ENCODE measurements at regions not wholly inside any gene's neighbourhood (a gene's known extent, or its start where the extent isn't known, plus 50 kb on each side); places are given as distances from the start of the nearest gene placed in this dataset.

DNA sequence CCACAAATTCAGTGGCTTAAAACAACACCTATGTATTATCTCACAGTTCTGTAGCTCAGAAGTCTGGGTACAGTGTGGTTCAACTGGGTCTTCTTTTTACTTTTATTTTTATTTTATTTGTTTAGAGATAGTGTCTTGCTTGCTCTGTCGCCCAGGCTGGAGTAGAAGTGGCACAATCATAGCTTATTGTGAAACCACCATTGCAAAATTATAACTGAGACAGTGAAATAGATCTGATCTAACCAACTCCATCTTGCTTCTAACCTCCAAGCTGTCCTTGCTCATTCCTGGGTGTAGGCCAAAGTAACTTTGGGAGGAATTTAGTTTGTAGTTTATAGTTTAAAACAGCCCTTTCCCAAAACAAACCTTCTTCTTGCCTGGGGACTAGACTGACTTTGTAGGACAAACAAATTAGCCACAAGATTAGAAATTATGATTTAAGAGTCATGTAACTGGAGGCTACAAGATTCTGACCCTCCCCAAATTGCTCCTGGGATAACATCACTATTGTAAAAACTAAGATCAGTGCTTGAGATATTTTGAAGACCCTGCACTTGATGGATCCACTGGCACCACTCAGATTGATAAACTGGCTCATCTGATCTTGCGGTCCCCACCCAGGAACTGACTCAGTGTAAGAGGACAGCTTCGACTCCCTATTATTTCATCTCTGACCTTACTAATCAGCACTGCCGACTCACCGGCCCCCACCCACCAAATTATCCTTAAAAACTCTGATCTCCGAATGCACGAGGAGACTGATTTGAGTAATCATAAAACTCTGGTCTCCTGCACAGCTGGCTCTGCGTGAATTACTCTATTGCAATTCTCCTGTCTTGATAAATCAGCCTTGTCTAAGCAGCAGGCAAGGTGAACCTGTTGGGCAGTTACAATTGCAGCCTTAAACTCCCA lies 193.4 kb upstream of the CDYL start:
- Histone ChIP-seq H3K27me3 (no peaks in the 10 kb centered on the region), H3K36me3 (no peaks in the 10 kb centered on the region), H3K27ac (no peak overlapping the region), H3K4me1 (ENCODE audit: control insufficient read depth in 1 of 2, insufficient read depth in 1 of 2, low read depth in 1 of 2, low read length in 1 of 2) (no peaks in the 10 kb centered on the region), H3K9me3 (no peaks in the 10 kb centered on the region), H3K4me3 (ENCODE audit: low read depth in 1 of 2, low read length in 1 of 2) (no peak overlapping the region)
- TF ChIP-seq, protein P1, sequence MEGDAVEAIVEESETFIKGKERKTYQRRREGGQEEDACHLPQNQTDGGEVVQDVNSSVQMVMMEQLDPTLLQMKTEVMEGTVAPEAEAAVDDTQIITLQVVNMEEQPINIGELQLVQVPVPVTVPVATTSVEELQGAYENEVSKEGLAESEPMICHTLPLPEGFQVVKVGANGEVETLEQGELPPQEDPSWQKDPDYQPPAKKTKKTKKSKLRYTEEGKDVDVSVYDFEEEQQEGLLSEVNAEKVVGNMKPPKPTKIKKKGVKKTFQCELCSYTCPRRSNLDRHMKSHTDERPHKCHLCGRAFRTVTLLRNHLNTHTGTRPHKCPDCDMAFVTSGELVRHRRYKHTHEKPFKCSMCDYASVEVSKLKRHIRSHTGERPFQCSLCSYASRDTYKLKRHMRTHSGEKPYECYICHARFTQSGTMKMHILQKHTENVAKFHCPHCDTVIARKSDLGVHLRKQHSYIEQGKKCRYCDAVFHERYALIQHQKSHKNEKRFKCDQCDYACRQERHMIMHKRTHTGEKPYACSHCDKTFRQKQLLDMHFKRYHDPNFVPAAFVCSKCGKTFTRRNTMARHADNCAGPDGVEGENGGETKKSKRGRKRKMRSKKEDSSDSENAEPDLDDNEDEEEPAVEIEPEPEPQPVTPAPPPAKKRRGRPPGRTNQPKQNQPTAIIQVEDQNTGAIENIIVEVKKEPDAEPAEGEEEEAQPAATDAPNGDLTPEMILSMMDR (IDR thresholded peaks at IDR 0.05) = no peak

DNA sequence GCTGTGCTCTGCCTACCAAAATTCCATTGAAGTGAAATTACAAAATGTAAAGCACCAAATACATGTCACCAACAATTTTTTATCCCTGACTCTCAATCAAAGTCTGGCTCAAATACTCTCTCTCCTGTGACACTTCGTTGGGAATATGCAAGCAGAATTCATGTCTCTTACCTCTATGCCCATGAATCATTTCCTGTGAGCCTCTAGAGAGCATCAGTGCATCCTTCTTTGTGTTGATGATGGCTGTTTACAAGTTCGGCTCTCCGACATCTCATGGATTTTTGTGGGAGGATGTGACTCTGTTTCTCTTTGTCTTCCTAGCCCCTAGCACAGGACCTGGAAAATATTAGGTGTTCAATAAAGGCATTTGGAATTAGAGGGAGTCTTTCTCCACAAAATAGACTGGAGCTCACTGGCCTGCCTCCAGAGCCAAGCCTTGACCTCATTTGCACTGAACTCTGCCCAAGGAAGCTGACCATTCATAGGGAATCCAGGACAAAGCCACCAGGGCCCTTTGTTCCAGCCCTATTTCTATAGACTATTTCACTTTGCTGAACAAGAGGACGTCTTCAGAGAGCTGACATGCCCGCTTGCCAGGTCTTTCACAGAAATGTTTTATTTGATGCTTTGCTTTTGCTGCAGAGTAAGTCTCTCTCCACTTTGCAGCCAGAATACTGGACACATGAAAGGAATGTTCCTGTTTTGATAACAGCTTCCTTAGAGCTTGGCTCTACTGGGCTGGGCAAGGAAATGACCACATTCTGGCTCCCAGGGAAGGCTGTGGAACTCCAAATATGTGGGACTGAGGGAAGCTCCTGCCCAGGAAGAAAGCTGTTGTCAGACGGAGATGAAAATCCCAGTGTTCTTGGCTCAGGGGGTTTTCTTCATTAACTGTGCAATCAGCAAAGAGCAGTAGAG lies 194.5 kb upstream of the CDYL start:
- TF ChIP-seq, protein P1 (IDR thresholded peaks at IDR 0.05) = no peak
- Histone ChIP-seq H3K27ac (no peak overlapping the region), H3K9me3 (no peaks in the 10 kb centered on the region), H3K4me3 (ENCODE audit: low read depth in 1 of 2, low read length in 1 of 2) (no peak overlapping the region), H3K36me3 (no peaks in the 10 kb centered on the region), H3K4me1 (ENCODE audit: control insufficient read depth in 1 of 2, insufficient read depth in 1 of 2, low read depth in 1 of 2, low read length in 1 of 2) (no peaks in the 10 kb centered on the region), H3K27me3 (no peaks in the 10 kb centered on the region)

DNA sequence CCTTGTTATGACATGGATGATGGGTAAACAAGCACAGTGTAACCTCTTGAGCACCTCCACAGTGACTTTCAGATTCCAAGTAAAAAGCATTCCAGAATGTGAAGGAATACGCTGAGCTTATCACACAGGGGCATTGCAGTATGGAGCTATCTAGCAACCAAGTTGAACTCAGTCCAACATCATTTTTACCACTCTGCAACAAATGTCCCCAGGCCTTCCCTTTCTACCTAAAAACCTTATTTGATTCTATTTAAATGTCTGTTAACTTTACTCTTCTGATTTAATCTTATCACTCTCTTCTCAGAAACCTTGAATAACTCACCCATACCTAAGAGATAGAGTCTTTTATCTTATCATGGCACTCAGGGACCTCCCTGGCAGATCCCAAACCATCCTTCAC lies 195.8 kb upstream of the CDYL start:
- TF ChIP-seq, protein P1 (IDR thresholded peaks at IDR 0.05) = no peak

DNA sequence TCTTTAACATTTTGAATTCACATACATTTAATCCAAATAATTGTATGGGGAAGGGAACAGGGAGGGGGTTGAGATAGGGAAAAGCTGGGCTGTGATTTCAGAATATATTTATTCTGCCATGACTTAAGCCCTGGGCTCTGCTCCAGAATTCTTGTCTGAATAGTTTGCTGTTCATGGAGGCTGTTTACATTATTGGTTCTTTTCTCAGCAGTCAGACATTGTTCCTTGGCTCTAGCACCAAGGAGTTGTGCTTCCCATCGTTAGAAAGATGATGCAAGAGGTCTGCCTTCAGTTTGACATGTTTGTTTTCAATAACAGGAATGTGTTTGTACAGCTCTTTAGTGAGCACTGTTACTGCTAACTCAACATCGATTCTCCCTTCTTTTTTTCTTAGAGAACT lies 198.8 kb upstream of the CDYL start:
- Histone ChIP-seq H3K27ac (no peak overlapping the region), H3K4me3 (ENCODE audit: low read depth in 1 of 2, low read length in 1 of 2) (no peak overlapping the region), H3K36me3 (no peaks in the 10 kb centered on the region), H3K9me3 (no peaks in the 10 kb centered on the region), H3K4me1 (ENCODE audit: control insufficient read depth in 1 of 2, insufficient read depth in 1 of 2, low read depth in 1 of 2, low read length in 1 of 2) (no peaks in the 10 kb centered on the region), H3K27me3 (no peaks in the 10 kb centered on the region)
- TF ChIP-seq, protein P1 (IDR thresholded peaks at IDR 0.05) = no peak

More for the DNA sequence above, 195.8 kb upstream of the CDYL start:
- no peaks in the 10 kb centered on the region for H3K9me3 ChIP-seq
- no peak overlapping the region for H3K4me3 ChIP-seq (ENCODE audit: low read depth in 1 of 2, low read length in 1 of 2)
- H3K36me3 ChIP-seq = no peaks in the 10 kb centered on the region
- H3K4me1 ChIP-seq (ENCODE audit: control insufficient read depth in 1 of 2, insufficient read depth in 1 of 2, low read depth in 1 of 2, low read length in 1 of 2) = no peaks in the 10 kb centered on the region
- H3K27ac ChIP-seq = no peak overlapping the region
- H3K27me3 ChIP-seq = no peaks in the 10 kb centered on the region

DNA sequence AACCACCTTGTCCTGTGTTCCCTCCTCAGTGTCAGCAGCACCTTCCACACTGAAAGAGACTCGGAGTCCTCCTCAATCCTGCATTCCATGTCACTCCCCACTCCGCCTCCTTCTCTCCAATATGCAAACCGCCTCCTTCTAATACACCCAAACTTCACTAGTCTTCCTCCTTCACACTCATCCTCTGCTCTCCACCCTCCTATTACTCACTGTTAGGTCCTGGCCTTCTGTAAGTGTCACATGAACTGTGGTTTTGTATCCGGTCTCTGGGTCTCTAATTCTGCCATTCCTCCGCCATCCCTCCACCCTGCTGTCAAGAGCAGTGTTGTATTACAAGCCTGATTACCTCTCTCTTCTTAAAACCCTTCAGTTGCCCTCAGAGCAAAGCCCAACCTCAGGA lies 200.5 kb upstream of the CDYL start:
- no peaks in the 10 kb centered on the region for H3K9me3 ChIP-seq
- H3K27ac ChIP-seq = no peak overlapping the region
- H3K4me1 ChIP-seq (ENCODE audit: control insufficient read depth in 1 of 2, insufficient read depth in 1 of 2, low read depth in 1 of 2, low read length in 1 of 2) = no peaks in the 10 kb centered on the region
- H3K27me3 ChIP-seq = no peaks in the 10 kb centered on the region
- TF ChIP-seq, protein P1 (IDR thresholded peaks at IDR 0.05) = no peak
- no peaks in the 10 kb centered on the region for H3K36me3 ChIP-seq
- H3K4me3 ChIP-seq (ENCODE audit: low read depth in 1 of 2, low read length in 1 of 2) = no peak overlapping the region
